ENCODE measurements at regions not wholly inside any gene's neighbourhood (a gene's known extent, or its start where the extent isn't known, plus 50 kb on each side); places are given as distances from the start of the nearest gene placed in this dataset.

DNA sequence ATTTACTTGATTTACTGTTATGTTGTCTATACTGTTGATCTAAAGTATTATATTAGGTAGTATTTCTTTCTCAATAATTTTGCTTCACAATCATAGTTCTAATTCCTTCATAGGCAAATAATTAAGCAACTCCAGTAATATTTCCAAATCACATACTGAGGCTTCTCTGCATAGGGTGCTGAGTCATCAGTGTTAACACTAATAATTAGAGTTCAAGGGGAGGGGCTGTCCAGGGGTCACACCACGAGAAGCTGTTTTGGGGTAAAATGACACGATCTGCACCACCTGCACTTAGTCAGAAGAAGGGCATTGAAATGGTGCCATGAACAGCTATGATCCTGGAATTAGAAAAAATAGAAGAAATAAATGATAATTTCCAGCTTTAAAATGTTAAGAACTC is 1230.9 kb upstream of the SLC10A2 start:
- H3K27me3 ChIP-seq (ENCODE audit: insufficient read depth, low read depth, severe bottlenecking): no peaks in the 10 kb centered on the region
- no peaks in the 10 kb centered on the region for H3K9me3 ChIP-seq (ENCODE audit: severe bottlenecking)
- DNase-seq: no peak
- no peak overlapping the region for H3K4me3 ChIP-seq (ENCODE audit: low read depth, low read length)
- TF ChIP-seq CTCF (IDR thresholded peaks at IDR 0.05; ENCODE audit: low read depth, low read length): no peak
- H3K27ac ChIP-seq: no peak overlapping the region
- H3K36me3 ChIP-seq: no peaks in the 10 kb centered on the region

- Histone ChIP-seq H3K4me3 (ENCODE audit: low read depth, low read length) (no peak overlapping the region), H3K9me3 (ENCODE audit: severe bottlenecking) (no peaks in the 10 kb centered on the region), H3K36me3 (no peaks in the 10 kb centered on the region), H3K27ac (no peak overlapping the region), H3K27me3 (ENCODE audit: insufficient read depth, low read depth, severe bottlenecking) (no peaks in the 10 kb centered on the region)
- TF ChIP-seq CTCF (IDR thresholded peaks at IDR 0.05; ENCODE audit: low read depth, low read length): no peak
- no peak for DNase-seq
Measured at GRCh38 chr13:104296286-104296685, 1230.1 kb upstream of the SLC10A2 start.

GRCh38 chr13:104295537-104295936 is 1229.3 kb upstream of the SLC10A2 start:
- Histone ChIP-seq H3K9me3 (ENCODE audit: severe bottlenecking) (no peaks in the 10 kb centered on the region), H3K27ac (no peak overlapping the region), H3K36me3 (no peaks in the 10 kb centered on the region), H3K4me3 (ENCODE audit: low read depth, low read length) (no peak overlapping the region), H3K27me3 (ENCODE audit: insufficient read depth, low read depth, severe bottlenecking) (no peaks in the 10 kb centered on the region)
- TF ChIP-seq CTCF (IDR thresholded peaks at IDR 0.05; ENCODE audit: low read depth, low read length): no peak
- no peak for DNase-seq

GRCh38 chr13:104289400-104289799 is 1223.2 kb upstream of the SLC10A2 start:
- TF ChIP-seq CTCF (IDR thresholded peaks at IDR 0.05; ENCODE audit: low read depth, low read length): no peak
- no peak for DNase-seq
- Histone ChIP-seq H3K9me3 (ENCODE audit: severe bottlenecking) (no peaks in the 10 kb centered on the region), H3K36me3 (no peaks in the 10 kb centered on the region), H3K27me3 (ENCODE audit: insufficient read depth, low read depth, severe bottlenecking) (no peaks in the 10 kb centered on the region), H3K4me3 (ENCODE audit: low read depth, low read length) (no peak overlapping the region), H3K27ac (no peak overlapping the region)

DNA sequence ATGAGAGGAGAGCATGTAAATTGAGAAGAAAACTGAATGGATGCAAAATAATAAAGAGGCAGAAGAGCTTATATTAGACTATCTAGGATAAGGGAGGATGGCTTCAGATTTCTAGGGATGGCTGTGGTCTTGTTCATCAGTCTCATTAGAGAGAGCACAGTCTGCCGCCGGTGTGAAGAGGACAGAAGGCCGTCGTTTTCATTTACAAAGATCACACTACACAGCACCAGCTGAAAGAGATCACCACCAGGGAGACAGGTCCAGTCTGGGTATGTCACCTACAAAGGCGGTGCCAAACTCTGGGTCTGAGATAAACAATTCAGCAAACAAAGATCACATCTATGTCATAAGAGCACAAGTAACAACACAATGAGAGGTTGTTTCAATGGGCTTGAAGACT is 1222.3 kb upstream of the SLC10A2 start:
- H3K4me3 ChIP-seq (ENCODE audit: low read depth, low read length): no peak overlapping the region
- no peak overlapping the region for H3K27ac ChIP-seq
- H3K36me3 ChIP-seq: no peaks in the 10 kb centered on the region
- no peaks in the 10 kb centered on the region for H3K27me3 ChIP-seq (ENCODE audit: insufficient read depth, low read depth, severe bottlenecking)
- TF ChIP-seq CTCF (IDR thresholded peaks at IDR 0.05; ENCODE audit: low read depth, low read length): no peak
- DNase-seq: no peak
- H3K9me3 ChIP-seq (ENCODE audit: severe bottlenecking): no peaks in the 10 kb centered on the region

DNA sequence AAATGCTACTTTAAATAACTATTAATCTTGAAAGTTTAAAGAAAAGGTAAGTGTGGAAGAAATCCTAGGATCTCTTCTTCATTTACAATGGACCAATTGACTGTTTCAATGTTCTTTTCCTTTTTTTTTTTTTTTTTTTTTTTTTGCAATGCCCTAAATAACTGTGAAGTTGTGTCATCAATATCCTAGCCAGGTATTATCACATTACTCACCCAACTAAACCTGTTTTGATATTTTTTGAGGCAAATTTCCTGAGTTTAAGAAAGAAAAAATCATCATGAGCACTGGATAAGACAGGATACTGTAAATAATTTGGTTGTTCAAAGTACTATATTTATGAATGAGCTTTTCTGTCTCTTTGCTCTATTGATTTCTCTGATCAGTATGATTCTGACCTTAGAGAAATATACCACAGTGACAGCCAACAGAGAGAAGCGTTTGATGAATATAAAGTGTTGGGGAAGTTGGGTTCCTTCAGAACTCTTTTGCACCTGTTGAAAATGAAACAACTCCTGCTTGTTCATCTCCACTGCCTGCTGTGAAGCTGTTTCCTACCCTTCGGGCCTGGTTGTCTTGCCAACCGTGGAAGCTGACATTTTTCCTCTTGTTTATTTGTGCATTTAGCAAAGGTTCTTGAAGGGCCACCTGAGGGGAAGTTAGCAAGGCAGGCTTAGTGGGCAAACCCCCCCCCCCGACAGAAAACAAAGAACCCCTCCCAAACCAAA is 1220.5 kb upstream of the SLC10A2 start:
- H3K9me3 ChIP-seq (ENCODE audit: severe bottlenecking): no peaks in the 10 kb centered on the region
- H3K27me3 ChIP-seq (ENCODE audit: insufficient read depth, low read depth, severe bottlenecking): no peaks in the 10 kb centered on the region
- no peak for TF ChIP-seq CTCF (IDR thresholded peaks at IDR 0.05; ENCODE audit: low read depth, low read length)
- H3K4me3 ChIP-seq (ENCODE audit: low read depth, low read length): no peak overlapping the region
- no peak for DNase-seq
- no peak overlapping the region for H3K27ac ChIP-seq
- H3K36me3 ChIP-seq: no peaks in the 10 kb centered on the region
